GM12878 (cell line): ENCODE measurements at regions not wholly inside any gene's neighbourhood (a gene's known extent, or its start where the extent isn't known, plus 50 kb on each side); places are given as distances from the start of the nearest gene placed in this dataset.

Experiments used
- ASH2L ChIP-seq: fragments of 300-600, 200-600 bp; sonication (generic); IDR thresholded peaks from 2 replicates; pipeline ENCODE4 v1.6.1; 2017; ENCODE audit warnings: low read depth, mild to moderate bottlenecking, borderline replicate concordance
- EED ChIP-seq: sonication (generic); IDR thresholded peaks from 2 replicates; pipeline ENCODE4 v1.6.1; 2016; ENCODE audit warnings: antibody characterized with exemption, low read depth
- ETV6 ChIP-seq, 2 experiments: fragments of 450-650 bp in 1 of 2; IDR thresholded peaks in 1 of 2; conservative IDR thresholded peaks in 1 of 2; 2 replicates each; pipeline ENCODE4 v1.6.1; 2014; ENCODE audit warnings: antibody characterized with exemption in 1 of 2, borderline replicate concordance in 1 of 2, low read depth in 1 of 2, mild to moderate bottlenecking in 1 of 2, moderate library complexity in 1 of 2
- MTA2 ChIP-seq: fragments of 450-650 bp; IDR thresholded peaks from 2 replicates; pipeline ENCODE4 v1.6.1; 2016; ENCODE audit warnings: low read depth, mild to moderate bottlenecking, moderate library complexity
- NKRF ChIP-seq: fragments of 450-650 bp; conservative IDR thresholded peaks from 2 replicates; pipeline ENCODE4 v1.6.1; 2017; ENCODE audit warnings: mild to moderate bottlenecking, moderate library complexity
- RAD21 ChIP-seq: IDR thresholded peaks from 2 replicates; pipeline ENCODE4 v1.6.1; 2011; ENCODE audit warnings: mild to moderate bottlenecking, low read depth, low read length, moderate library complexity; ENCODE audit not compliant: insufficient read depth
- RELB ChIP-seq: fragments of 450-650 bp; IDR thresholded peaks from 2 replicates; pipeline ENCODE4 v1.6.1; 2017; ENCODE audit warnings: low read depth, mild to moderate bottlenecking, moderate library complexity
- SUZ12 ChIP-seq: fragments of 200-600 bp; sonication (generic); IDR thresholded peaks from one replicate; pipeline ENCODE4 v1.6.1; 2018; ENCODE audit warnings: antibody characterized with exemption, mild to moderate bottlenecking; ENCODE audit not compliant: unreplicated experiment

DNA sequence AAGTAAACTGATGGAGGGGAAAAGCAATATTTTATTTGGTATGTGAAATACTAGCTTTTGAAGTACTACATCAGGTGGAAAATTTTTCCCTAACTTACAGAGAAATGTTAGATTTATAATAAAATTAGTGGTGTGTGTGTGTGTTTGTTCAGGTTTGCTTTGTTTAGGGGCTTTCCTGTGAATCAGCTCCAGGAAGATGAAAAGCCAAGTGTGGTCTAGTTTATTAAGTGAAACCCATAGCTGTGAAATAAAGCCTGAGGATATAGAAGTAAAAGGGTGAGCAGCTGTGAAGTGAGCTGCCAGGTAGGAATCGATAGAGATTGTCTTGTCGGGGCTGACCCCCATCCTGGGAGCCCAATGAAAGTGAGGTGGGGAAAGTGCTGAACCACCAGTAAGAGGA is 347.6 kb upstream of the IMPG1 start (continued):
- TF ChIP-seq RELB (peak; percentile 90), ASH2L (no peak), SUZ12 (no peak), EED (no peak), NKRF (no peak), ETV6 (conservative IDR thresholded peaks at IDR 0.05 in 1 of 2, IDR thresholded peaks at IDR 0.05 in 1 of 2; ENCODE audit: borderline replicate concordance in 1 of 2, low read depth in 1 of 2) (no peak), RAD21 (no peak), MTA2 (peak; percentile 51; the same call in 1 of the 2 replicates)
